Fibroblast of the aortic adventitia (primary cell): ENCODE measurements at regions not wholly inside any gene's neighbourhood (a gene's known extent, or its start where the extent isn't known, plus 50 kb on each side); places are given as distances from the start of the nearest gene placed in this dataset.

ENCODE experiments used
- DNase-seq: peaks from one replicate; pipeline ENCODE4 v3.0.0-alpha.2; 2010; ENCODE audit warnings: low read depth
- H3K4me3 ChIP-seq: 2 replicates; pipeline ENCODE4 v1.5.1; 2011; ENCODE audit warnings: low read depth, mild to moderate bottlenecking, control low read depth, low read length, moderate library complexity
- TF ChIP-seq, protein P1 (sequence below): IDR thresholded peaks from 2 replicates; pipeline ENCODE4 v1.5.1; 2011; ENCODE audit warnings: mild to moderate bottlenecking, low read length, control low read depth, inconsistent platforms; ENCODE audit not compliant: insufficient read depth

DNA sequence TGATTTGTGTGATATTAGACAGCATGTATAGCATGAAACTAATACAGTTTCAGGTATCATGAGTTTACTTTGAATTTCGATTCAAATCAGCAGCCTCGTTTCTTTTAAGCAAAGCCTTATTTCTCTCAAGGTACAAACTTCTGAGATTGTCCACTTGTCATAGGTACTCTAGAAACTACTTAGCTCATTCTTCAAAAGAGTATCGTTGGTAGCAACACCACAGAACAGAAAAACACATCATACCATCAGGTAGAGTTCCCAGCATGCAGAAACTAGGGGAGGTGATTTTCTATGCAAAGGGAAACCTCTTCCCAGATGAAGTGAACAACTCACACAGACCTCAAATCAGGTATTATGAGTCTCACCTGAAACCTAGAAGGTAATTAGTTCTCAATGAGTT, 237.0 kb upstream of the SOX9 start:
- no peak overlapping the region for H3K4me3 ChIP-seq
- TF ChIP-seq, protein P1, sequence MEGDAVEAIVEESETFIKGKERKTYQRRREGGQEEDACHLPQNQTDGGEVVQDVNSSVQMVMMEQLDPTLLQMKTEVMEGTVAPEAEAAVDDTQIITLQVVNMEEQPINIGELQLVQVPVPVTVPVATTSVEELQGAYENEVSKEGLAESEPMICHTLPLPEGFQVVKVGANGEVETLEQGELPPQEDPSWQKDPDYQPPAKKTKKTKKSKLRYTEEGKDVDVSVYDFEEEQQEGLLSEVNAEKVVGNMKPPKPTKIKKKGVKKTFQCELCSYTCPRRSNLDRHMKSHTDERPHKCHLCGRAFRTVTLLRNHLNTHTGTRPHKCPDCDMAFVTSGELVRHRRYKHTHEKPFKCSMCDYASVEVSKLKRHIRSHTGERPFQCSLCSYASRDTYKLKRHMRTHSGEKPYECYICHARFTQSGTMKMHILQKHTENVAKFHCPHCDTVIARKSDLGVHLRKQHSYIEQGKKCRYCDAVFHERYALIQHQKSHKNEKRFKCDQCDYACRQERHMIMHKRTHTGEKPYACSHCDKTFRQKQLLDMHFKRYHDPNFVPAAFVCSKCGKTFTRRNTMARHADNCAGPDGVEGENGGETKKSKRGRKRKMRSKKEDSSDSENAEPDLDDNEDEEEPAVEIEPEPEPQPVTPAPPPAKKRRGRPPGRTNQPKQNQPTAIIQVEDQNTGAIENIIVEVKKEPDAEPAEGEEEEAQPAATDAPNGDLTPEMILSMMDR = no peak
- DNase-seq = no peak

DNA sequence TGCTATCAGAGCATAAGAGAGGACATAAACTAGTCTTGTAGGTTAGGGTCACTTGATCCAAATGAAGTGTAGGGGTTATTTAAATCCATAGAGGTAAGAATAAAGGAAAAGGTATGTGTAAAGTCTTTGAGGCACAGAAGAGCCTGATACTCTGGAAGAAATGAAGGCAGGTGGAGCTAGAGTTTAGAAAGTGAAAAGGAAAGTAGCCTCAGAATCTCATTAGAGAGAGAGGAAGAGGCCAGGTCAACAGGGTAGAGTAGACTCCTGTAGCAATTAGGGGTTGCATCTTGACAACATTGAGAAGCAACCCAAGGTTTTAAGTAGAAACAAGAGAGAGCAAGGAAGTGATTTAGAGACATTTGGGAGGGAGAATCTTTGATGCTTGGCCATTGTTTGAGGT, 235.2 kb upstream of the SOX9 start:
- no peak overlapping the region for H3K4me3 ChIP-seq
- TF ChIP-seq, protein P1 = no peak
- no peak for DNase-seq

DNA sequence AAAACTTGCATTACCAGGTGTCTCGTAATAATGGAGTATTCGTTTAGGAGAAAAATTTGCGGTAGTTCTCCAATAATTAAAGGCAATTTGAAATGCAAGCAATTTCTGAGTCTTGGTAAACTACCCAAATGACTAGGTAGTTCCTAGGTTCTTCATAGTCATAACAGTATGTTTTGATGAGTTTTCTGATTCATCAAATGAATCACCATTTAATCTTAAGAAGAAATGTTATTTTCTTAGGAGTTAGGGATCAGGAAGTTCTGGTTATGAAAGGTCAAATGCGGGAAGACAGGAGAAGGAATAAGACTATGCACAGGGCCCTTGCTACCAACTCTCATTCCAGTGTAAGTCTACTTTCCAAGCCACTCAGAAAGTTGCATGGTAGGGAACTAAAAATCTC, 221.5 kb upstream of the SOX9 start:
- H3K4me3 ChIP-seq = no peak overlapping the region
- no peak for DNase-seq

DNA sequence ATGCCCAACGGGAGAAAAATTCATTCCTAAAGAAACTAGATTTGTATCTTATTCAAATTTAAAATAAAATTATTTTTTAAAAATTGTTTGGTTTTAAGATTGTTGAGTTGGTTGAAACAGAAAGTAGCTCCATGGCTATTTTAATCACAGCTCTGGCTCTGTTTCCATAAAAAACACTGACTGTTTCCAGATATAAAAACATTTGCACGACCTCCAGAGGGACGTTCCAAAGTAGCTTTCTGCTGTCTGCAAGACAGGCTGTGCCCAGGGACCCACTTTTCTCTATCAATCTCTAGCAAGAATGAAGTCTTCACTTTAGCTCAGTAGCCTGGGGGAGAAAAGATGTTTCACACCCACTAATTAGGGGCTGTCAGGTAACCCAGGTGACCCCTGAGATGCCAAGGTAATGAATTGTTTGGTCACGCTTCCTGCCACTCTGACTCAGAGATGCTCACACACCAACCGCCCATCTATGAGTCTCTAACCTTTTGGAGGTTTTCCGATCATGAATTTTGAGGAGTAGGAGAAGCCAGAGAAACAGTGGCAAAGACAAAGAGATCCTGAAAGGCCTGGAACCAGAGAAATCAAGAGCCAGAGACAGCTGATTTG, 220.1 kb upstream of the SOX9 start:
- no peak for DNase-seq
- TF ChIP-seq, protein P1 = no peak
- no peak overlapping the region for H3K4me3 ChIP-seq

More for the DNA sequence above, 221.5 kb upstream of the SOX9 start:
- TF ChIP-seq, protein P1 = no peak

DNA sequence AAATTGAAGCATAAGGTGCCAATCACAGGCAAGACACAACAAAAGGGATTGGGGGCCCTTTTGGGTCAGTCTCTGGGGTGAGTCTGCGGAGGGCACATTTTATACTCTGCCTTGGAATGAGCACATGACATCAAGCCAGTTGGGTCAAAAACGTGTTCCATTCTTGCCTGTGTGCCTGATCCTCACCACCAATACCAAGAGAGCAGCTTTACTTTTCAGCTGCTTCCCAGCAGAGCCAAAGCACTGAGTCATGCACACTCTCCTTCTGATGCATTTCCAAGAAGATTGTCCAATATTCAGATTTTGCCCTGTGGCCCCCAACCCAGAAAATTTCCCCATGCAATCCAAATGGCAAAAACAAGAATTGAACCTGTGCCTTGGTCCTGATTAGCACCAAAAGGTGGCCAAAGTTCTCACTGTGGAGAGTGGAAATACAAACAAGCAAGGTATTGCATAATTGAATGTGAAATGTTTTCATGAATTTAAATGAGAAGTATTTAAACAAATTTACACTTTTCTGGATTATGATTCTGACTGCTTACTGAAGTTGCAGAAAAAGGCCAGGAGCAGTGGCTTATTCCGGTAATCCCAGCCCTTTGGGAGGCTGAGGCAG, 217.8 kb upstream of the SOX9 start:
- H3K4me3 ChIP-seq = no peak overlapping the region
- DNase-seq = no peak
- TF ChIP-seq, protein P1 = no peak

DNA sequence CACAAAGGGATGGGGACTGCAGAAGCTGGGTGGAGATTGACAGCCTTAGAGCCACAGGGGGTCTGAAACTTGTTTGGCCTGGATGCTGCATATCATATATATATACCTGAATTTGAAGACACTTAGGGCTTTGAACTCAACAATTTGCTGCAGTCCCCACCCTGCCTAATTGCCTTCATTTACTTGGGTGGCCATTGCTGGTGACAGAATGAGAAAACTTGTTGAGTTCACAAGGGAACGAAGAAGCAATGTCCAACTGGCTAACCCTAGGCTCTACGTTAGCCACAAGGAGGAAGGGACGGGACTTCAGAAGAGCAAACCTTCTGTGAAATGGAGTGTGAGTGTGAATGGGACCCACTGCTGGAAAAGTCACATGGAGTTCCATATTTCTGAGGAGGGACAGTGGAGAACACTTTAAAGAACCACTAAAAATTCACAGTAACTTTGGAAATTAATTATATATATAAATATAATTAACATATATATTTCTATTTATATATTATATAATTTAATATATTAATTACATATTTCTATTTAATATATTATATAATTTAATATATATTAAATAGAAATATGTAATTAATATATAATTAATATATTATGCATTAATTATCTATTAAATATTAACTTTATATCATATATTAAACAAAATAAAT, 215.3 kb upstream of the SOX9 start:
- no peak for DNase-seq
- TF ChIP-seq, protein P1 = no peak

DNA sequence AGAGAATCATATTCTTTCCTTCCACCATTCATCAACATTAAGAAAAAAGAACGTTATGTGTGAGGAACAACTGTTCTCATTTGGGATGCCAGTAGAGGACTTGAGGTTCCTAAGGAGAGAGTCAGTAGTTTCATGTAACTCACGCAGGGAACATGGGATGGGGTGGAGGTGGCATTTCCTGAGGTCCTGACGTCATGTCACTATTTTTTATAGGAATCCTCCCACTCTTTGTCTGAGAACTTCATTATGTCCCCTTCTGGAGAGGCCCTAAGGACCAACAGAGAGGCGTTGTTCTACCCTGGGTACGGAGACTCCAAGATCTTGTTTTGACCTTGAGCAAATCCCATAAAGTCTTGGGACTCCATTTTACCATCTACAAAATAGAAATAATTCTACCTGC, 211.7 kb upstream of the SOX9 start:
- no peak for DNase-seq
- no peak overlapping the region for H3K4me3 ChIP-seq
- TF ChIP-seq, protein P1 = no peak

More for the DNA sequence above, 215.3 kb upstream of the SOX9 start:
- no peak overlapping the region for H3K4me3 ChIP-seq
